Muscle layer of duodenum (tissue), 2 donors: ENCODE measurements at regions not wholly inside any gene's neighbourhood (a gene's known extent, or its start where the extent isn't known, plus 50 kb on each side); places are given as distances from the start of the nearest gene placed in this dataset.
"Not testable (repeated sequence)": the region's sequence is repeated elsewhere in the genome, so short reads cannot be mapped to it uniquely, and the experiment has no call there.

Experiments
- H3K27ac ChIP-seq: one replicate; pipeline ENCODE4 v1.7.0; 2013; ENCODE audit warnings: mild to moderate bottlenecking, low read length
- H3K27me3 ChIP-seq: one replicate; pipeline ENCODE4 v1.7.0; 2013; ENCODE audit warnings: low read depth, mild to moderate bottlenecking, control low read depth, low read length
- H3K36me3 ChIP-seq, 2 donors: one replicate each; pipeline ENCODE4 v1.7.0; 2013; ENCODE audit warnings: low read length in 2 of 2, control low read depth in 1 of 2, mild to moderate bottlenecking in 1 of 2; ENCODE audit not compliant: insufficient read depth in 2 of 2, control insufficient read depth in 1 of 2
- H3K4me1 ChIP-seq, 2 donors: one replicate each; pipeline ENCODE4 v1.7.0; 2013; ENCODE audit warnings: low read length in 2 of 2, mild to moderate bottlenecking in 2 of 2, control low read depth in 1 of 2, moderate library complexity in 1 of 2; ENCODE audit not compliant: insufficient read depth in 2 of 2, control insufficient read depth in 1 of 2
- H3K4me3 ChIP-seq, 2 donors: one replicate each; pipeline ENCODE4 v1.7.0; 2013; ENCODE audit warnings: low read length in 2 of 2, low read depth in 1 of 2, mild to moderate bottlenecking in 1 of 2
- H3K9me3 ChIP-seq, 2 donors: one replicate each; pipeline ENCODE4 v1.7.0; 2013; ENCODE audit warnings: low read length in 2 of 2, control low read depth in 1 of 2, mild to moderate bottlenecking in 1 of 2; ENCODE audit not compliant: control insufficient read depth in 1 of 2
- donor health status: healthy.

DNA sequence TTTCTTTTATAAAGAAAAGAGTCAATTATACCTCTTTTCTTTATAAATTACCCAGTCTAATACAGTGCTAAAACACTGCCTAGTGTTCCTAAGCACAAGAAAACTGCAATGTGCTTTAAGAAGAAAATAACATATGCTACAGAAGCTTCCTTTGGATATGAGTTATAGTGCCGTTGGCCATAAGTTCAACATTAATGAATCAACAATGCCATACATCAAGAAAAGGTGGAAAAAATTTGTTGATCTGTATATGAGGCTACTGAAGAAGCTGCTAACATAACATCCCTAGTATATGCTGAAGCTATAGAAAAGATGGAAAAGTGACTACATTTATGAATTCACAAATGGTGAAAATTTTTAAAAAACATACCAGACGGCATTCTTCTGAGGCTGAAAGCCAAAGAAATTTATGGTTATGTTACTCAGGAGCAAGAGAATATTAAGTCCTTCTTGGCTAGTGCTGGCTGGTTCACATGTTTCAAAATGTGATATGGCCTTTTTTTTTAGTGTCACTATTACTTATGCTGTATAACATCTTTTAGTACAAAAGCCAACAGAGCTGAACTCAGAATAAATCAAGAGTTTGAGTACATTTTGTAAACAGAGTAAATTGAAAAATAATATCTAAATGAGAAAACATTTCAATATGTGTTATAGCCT, 743.2 kb upstream of the RGS18 start:
- H3K9me3 ChIP-seq, result no peaks in the 10 kb centered on the region
- H3K27me3 ChIP-seq, result no peaks in the 10 kb centered on the region
- H3K36me3 ChIP-seq, result no peaks in the 10 kb centered on the region
- H3K27ac ChIP-seq, result no peak overlapping the region
- no peaks in the 10 kb centered on the region for H3K4me1 ChIP-seq
- H3K4me3 ChIP-seq, result no peak overlapping the region

DNA sequence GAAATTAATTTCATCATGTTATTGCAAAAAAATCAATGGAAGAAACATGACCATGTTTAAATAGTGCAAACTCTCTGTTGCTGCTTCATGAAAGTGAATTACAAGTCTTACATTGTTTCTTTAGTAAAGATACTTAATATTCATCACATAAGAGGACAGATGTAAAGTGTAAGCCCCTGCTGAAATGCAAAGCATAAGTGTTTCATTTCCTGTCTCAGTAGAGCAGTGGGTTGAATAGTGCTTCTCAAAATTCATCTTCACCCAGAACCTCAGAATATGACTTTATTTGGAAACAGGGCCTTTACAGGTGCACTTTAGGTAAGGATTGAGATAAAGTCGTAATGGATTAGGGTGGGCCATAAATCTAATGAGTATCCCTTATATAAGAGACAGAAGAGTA, 738.4 kb upstream of the RGS18 start:
- Histone ChIP-seq H3K4me3 (no peak overlapping the region), H3K27ac (no peak overlapping the region), H3K4me1 (no peaks in the 10 kb centered on the region), H3K9me3 (no peaks in the 10 kb centered on the region), H3K27me3 (no peaks in the 10 kb centered on the region), H3K36me3 (no peaks in the 10 kb centered on the region)

DNA sequence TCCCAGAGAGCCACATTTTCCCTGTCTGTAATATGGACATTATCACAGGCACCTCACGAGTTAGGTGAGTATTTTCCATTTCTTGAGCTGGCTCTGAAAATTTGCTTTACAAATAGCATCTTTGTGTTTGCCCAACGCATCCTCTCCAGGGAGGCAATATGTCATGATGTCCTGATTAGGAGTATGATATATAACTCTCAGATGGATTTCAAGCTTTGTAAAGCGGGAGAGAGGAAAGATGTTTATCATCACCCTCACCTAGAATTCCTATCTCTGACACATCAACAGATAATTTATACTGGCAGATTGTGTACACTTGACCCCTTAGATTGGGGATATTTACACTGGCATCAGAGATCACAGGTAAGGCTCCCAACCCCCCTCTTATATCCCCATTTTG, 730.7 kb upstream of the RGS18 start:
- no peak overlapping the region for H3K4me3 ChIP-seq
- H3K9me3 ChIP-seq, result no peaks in the 10 kb centered on the region
- H3K27me3 ChIP-seq, result no peaks in the 10 kb centered on the region
- H3K36me3 ChIP-seq, result no peaks in the 10 kb centered on the region
- no peak overlapping the region for H3K27ac ChIP-seq
- no peaks in the 10 kb centered on the region for H3K4me1 ChIP-seq

DNA sequence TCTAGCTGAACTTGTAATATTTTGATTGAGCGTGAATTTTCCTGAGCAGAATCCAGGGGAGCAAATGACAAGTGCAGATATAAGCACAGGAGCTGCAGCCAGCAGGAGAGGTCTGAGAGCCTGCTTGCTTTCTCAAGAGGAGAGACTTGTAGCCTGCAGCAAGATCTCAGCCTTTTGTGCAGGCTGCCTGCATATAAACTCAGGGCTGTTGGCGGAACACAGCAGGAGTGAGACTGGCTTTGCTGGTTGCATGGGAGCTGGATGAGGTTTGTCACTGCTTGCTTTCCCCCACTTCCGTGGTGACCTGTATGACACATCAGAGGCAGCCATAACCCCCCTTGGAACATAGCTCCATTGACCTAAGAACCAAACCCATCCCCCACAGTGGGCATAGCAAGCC, 725.4 kb upstream of the RGS18 start:
- Histone ChIP-seq H3K36me3 (no peaks in the 10 kb centered on the region), H3K4me1 (no peaks in the 10 kb centered on the region), H3K27ac (no peak overlapping the region), H3K4me3 (no peak overlapping the region), H3K27me3 (no peaks in the 10 kb centered on the region), H3K9me3 (peaks cover 0 to 5% of the 10 kb centered on the region in 2 donors)

DNA sequence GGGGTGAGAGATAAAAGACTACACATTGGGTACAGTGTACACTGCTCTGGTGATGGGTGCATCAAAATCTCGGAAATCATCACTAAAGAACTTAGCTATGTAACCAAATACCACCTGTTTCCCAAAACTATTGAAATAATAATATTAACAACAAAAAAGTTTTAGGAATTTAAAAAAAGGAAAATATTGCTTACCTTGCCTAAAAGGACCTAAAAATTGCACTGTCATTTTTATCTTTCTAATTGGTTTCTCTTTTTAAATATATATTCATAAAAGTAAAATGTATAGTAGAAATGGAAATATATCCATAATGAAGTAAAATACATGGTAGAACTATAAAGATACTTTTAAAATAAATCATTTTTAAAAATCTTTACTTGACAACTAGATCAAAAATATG, 719.3 kb upstream of the RGS18 start:
- Histone ChIP-seq H3K36me3 (no peaks in the 10 kb centered on the region), H3K9me3 (peaks cover 0 to 2% of the 10 kb centered on the region in 2 donors), H3K27ac (no peak overlapping the region), H3K4me3 (no peak overlapping the region), H3K27me3 (no peaks in the 10 kb centered on the region), H3K4me1 (no peaks in the 10 kb centered on the region)

DNA sequence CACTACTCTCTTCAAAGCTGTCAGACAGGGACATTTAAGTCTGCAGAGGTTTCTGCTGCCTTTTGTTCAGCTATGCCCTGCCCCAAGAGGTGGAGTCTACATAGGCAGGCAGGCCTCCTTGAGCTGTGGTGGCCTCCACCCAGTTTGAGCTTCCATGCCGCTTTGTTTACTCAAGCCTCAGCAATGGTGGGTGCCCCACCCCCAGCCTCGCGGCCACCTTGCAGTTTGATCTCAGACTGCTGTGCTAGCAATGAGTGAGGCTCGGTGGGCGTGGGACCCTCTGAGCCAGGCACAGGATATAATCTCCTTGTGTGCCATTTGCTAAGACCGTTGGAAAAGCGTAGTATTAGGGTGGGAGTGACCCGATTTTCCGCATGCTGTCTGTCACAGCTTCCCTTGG, 710.0 kb upstream of the RGS18 start:
- H3K4me3 ChIP-seq, H3K9me3 ChIP-seq, H3K36me3 ChIP-seq, H3K27me3 ChIP-seq, H3K27ac ChIP-seq, H3K4me1 ChIP-seq: not testable (repeated sequence)

DNA sequence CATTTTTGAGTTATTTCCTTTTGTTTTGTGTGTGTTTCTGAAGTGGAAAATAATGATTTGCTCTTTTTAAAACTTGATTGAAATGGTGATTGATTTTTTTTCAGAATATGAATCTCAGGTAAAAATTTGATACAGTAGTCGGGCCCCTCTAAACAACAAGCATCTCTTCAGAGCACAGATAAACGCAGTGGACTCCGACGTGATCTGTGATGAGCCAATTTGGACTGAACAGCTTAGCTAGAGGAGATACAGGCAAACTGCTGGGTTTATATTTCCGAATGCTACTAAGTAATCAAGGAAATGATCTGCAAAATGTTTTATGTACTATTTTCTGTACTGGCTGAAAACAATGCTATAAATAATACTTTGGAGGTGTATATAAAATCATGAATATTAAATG, 705.7 kb upstream of the RGS18 start:
- peaks cover 0 to 2% of the 10 kb centered on the region in 2 donors for H3K9me3 ChIP-seq
- H3K27me3 ChIP-seq, result no peaks in the 10 kb centered on the region
- no peak overlapping the region for H3K4me3 ChIP-seq
- H3K4me1 ChIP-seq, result no peaks in the 10 kb centered on the region
- H3K36me3 ChIP-seq, result no peaks in the 10 kb centered on the region
- no peak overlapping the region for H3K27ac ChIP-seq

DNA sequence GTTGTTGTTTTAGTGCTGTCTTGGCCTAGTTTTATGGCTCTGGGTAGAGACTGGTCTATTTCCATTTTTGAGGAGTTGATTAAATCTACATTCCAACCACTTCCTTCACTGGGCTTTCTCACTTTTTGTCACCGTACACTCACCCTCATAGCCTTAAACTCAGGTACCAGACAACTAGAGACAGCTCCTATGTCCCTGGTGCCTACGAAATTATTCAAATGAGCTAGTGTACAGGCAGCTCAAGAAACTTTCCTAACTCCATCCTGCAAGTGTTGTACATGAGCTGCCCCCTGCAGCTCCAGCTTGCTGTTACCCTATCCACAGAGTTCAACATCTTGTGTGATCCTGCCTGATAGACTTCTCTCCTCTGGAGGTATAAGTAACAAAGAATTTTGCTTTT, 704.8 kb upstream of the RGS18 start:
- Histone ChIP-seq H3K4me3 (no peak overlapping the region), H3K4me1 (no peaks in the 10 kb centered on the region), H3K27ac (no peak overlapping the region), H3K27me3 (no peaks in the 10 kb centered on the region), H3K36me3 (no peaks in the 10 kb centered on the region), H3K9me3 (peaks cover 0 to 2% of the 10 kb centered on the region in 2 donors)

DNA sequence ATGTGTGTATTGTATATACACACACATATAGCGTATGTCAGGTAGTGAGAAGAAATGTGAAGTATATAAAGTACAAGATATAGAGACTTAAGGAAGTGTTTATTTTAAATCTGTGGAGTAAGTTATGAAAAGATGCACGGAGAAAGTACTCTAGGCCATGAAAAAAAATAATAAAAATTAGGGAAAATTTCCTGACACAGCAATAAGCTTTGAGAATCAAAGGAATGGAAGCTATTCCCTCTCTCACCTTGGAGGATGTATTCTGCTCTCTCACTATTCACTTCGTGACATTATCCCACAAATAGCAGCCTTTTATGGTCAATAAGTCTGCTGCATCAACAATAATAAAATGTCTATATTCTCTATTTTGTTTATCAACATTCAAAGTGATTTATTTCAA, 700.4 kb upstream of the RGS18 start:
- Histone ChIP-seq H3K27ac (no peak overlapping the region), H3K4me3 (no peak overlapping the region), H3K27me3 (no peaks in the 10 kb centered on the region), H3K36me3 (no peaks in the 10 kb centered on the region), H3K9me3 (no peaks in the 10 kb centered on the region), H3K4me1 (no peaks in the 10 kb centered on the region)

DNA sequence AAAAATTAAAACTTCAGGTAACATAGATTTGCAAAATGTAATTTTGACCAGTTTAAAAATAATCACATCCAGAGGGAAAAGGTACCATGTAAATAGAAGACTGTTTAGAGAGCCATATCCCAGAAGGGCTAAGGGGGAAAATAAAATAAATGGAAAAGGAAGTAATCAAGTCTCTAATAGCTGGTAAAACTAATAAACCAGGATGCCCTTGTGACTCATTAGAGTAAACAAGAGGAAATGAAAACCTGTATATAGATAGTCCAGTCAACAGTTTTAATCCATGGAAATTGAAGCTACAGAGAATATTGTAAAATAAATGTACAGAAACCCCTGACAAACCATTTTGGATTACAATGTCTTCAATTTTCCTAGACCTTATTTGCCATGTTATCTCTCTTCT, 698.0 kb upstream of the RGS18 start:
- Histone ChIP-seq H3K4me1 (no peaks in the 10 kb centered on the region), H3K36me3 (no peaks in the 10 kb centered on the region), H3K27me3 (no peaks in the 10 kb centered on the region), H3K4me3 (no peak overlapping the region), H3K9me3 (no peaks in the 10 kb centered on the region), H3K27ac (no peak overlapping the region)

DNA sequence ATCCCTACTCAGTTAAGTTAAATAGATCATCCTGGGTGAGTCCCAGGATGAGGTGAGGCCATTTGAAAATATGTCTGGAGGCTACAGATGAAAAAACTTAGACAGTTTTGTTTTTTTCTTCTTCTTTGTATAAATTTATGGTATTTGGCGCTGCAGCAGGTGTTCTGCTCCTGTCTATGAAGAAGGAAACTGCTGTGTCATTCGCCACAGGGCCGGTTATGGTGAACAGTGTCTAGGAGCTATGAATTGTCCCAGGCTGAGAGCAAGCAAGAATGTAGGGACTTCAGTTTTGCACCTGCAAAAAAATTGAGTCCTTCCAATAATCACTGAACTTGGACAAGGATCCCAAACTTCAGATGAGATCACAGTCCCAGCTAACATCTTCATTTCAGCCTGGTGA, 674.3 kb upstream of the RGS18 start:
- H3K4me3 ChIP-seq, result no peak overlapping the region
- H3K27me3 ChIP-seq, result no peaks in the 10 kb centered on the region
- no peak overlapping the region for H3K27ac ChIP-seq
- H3K36me3 ChIP-seq, result no peaks in the 10 kb centered on the region
- H3K9me3 ChIP-seq, result peaks cover 0 to 3% of the 10 kb centered on the region in 2 donors
- no peaks in the 10 kb centered on the region for H3K4me1 ChIP-seq

DNA sequence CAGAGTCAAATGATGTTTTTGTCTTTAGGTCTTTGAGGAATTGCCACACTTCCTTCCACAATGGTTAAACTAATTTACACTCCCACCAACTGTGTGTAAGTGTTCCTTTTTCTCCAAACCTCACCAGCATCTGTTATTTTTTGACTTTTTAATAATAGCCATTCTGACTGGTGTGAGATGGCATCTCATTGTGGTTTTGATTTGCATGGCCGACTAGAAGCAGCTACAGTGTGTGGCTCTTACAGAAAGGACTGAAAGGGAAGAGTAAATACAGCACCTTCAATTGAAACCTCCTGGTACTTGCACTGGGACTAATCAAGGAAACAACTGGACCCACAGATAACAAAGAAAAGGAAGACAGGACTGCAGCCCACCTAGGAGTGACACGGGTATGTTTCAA, 668.0 kb upstream of the RGS18 start:
- no peak overlapping the region for H3K4me3 ChIP-seq
- no peaks in the 10 kb centered on the region for H3K36me3 ChIP-seq
- no peaks in the 10 kb centered on the region for H3K27me3 ChIP-seq
- peaks cover 0 to 3% of the 10 kb centered on the region in 2 donors for H3K9me3 ChIP-seq
- no peak overlapping the region for H3K27ac ChIP-seq
- H3K4me1 ChIP-seq, result no peaks in the 10 kb centered on the region
